GM18498 (cell line): ENCODE measurements at regions not wholly inside any gene's neighbourhood (a gene's known extent, or its start where the extent isn't known, plus 50 kb on each side); places are given as distances from the start of the nearest gene placed in this dataset.
"Not testable (repeated sequence)": the region's sequence is repeated elsewhere in the genome, so short reads cannot be mapped to it uniquely, and the experiment has no call there.

Experiments used
- ATAC-seq: cut with Tn5 transposase; IDR thresholded peaks from one replicate; pipeline ENCODE4 v1.9.1; 2021; ENCODE audit warnings: mild to moderate bottlenecking, moderate library complexity; ENCODE audit not compliant: unreplicated experiment

GRCh38 chr5:42989190-42989589, 50.9 kb downstream of the ANXA2R start:
- ATAC-seq: no peak

- ATAC-seq: no peak
These were observed 51.6 kb downstream of the ANXA2R start for GRCh38 chr5:42988568-42988967.

GRCh38 chr5:42985129-42986037, 54.7 kb downstream of the ANXA2R start:
- no peak for ATAC-seq

- no peak for ATAC-seq
These were observed 55.8 kb downstream of the ANXA2R start for GRCh38 chr5:42984307-42984706.

- no peak for ATAC-seq
These were observed 58.0 kb downstream of the ANXA2R start for GRCh38 chr5:42982107-42982622.

GRCh38 chr5:42981417-42982106, 58.6 kb downstream of the ANXA2R start:
- not testable (repeated sequence) for ATAC-seq

- ATAC-seq: not testable (repeated sequence)
These were observed 59.1 kb downstream of the ANXA2R start for GRCh38 chr5:42981015-42981414.

- ATAC-seq: not testable (repeated sequence)
These were observed 59.7 kb downstream of the ANXA2R start for GRCh38 chr5:42980391-42980790.

- not testable (repeated sequence) for ATAC-seq
These were observed 60.9 kb downstream of the ANXA2R start for GRCh38 chr5:42979242-42979641.

GRCh38 chr5:42974536-42974935, 65.6 kb downstream of the ANXA2R start:
- ATAC-seq: no peak

- ATAC-seq: no peak
These were observed 69.2 kb downstream of the ANXA2R start for GRCh38 chr5:42970636-42971559.

GRCh38 chr5:42965934-42966333, 74.2 kb downstream of the ANXA2R start:
- no peak for ATAC-seq

GRCh38 chr5:42963412-42963811, 76.7 kb downstream of the ANXA2R start:
- no peak for ATAC-seq

GRCh38 chr5:42962124-42962523, 78.0 kb downstream of the ANXA2R start:
- no peak for ATAC-seq

GRCh38 chr5:42960506-42960905, 79.6 kb downstream of the ANXA2R start:
- ATAC-seq: no peak

- ATAC-seq: no peak
These were observed 83.6 kb downstream of the ANXA2R start for GRCh38 chr5:42956551-42956950.

- no peak for ATAC-seq
These were observed 87.1 kb downstream of the ANXA2R start for GRCh38 chr5:42953041-42953440.

- no peak for ATAC-seq
These were observed 87.5 kb downstream of the ANXA2R start for GRCh38 chr5:42952578-42952974.

GRCh38 chr5:42951293-42951840, 88.8 kb downstream of the ANXA2R start:
- ATAC-seq: peak; percentile 46
